ENCODE measurements at regions not wholly inside any gene's neighbourhood (a gene's known extent, or its start where the extent isn't known, plus 50 kb on each side); places are given as distances from the start of the nearest gene placed in this dataset.

- TF ChIP-seq CTCF (IDR thresholded peaks at IDR 0.05; ENCODE audit: low read length): no peak
- no peak for TF ChIP-seq EZH2 (IDR thresholded peaks at IDR 0.05; ENCODE audit: borderline replicate concordance, low read length)
These were observed 133.3 kb downstream of the BOD1 start for GRCh38 chr5:173483160-173483559.

Measured in OCI-LY1 (cell line).